ENCODE measurements at regions not wholly inside any gene's neighbourhood (a gene's known extent, or its start where the extent isn't known, plus 50 kb on each side); places are given as distances from the start of the nearest gene placed in this dataset.

- H3K27me3 ChIP-seq (ENCODE audit: insufficient read depth, low read depth) = no peaks in the 10 kb centered on the region
- H3K27ac ChIP-seq = no peak overlapping the region
- no peak for DNase-seq
- no peak overlapping the region for H3K4me2 ChIP-seq
- no peak overlapping the region for H2AFZ ChIP-seq
- no peaks in the 10 kb centered on the region for H3K9me3 ChIP-seq (ENCODE audit: insufficient read depth, low read depth)
- TF ChIP-seq CTCF (conservative IDR thresholded peaks at IDR 0.05) (no peak), EZH2 (IDR thresholded peaks at IDR 0.05; ENCODE audit: low read depth) (no peak)
- BruUV-seq (replicated peaks) = no TSS peak
- H3K9me2 ChIP-seq (ENCODE audit: insufficient read depth) = no peaks in the 10 kb centered on the region; the same call in 1 of the 2 replicates
- H3K36me3 ChIP-seq (ENCODE audit: low read depth) = no peaks in the 10 kb centered on the region
- POLR2A ChIA-PET (ENCODE audit: unreplicated experiment) = no interaction called here
- peaks cover 19% of the 10 kb centered on the region; the same call in 1 of the 2 replicates for H3F3A ChIP-seq (ENCODE audit: insufficient read depth, low read depth)
- H3K4me1 ChIP-seq (replicated peaks; ENCODE audit: insufficient read depth) = peaks cover 30% of the 10 kb centered on the region
- intact Hi-C loops (cut with micrococcal nuclease; ENCODE audit: unreplicated experiment) = no loop called here
- CTCF ChIA-PET = no interaction called here
- H3K4me3 ChIP-seq = no peak overlapping the region
- no peaks in the 10 kb centered on the region for H4K20me1 ChIP-seq (ENCODE audit: insufficient read depth)
- H3K79me2 ChIP-seq (ENCODE audit: low read depth) = no peaks in the 10 kb centered on the region
These were observed 104.6 kb downstream of the LSM3 start for GRCh38 chr3:14283092-14283812.

GRCh38 chr3:14283813-14284438, 105.3 kb downstream of the LSM3 start:
- DNase-seq = no peak
- Histone ChIP-seq H3F3A (ENCODE audit: insufficient read depth, low read depth) (peaks cover 19% of the 10 kb centered on the region; the same call in 1 of the 2 replicates), H3K36me3 (ENCODE audit: low read depth) (no peaks in the 10 kb centered on the region), H3K4me1 (replicated peaks; ENCODE audit: insufficient read depth) (peaks cover 24% of the 10 kb centered on the region), H3K4me2 (no peak overlapping the region), H3K4me3 (no peak overlapping the region), H3K9me2 (ENCODE audit: insufficient read depth) (no peaks in the 10 kb centered on the region; the same call in 1 of the 2 replicates), H3K27ac (no peak overlapping the region), H3K9me3 (ENCODE audit: insufficient read depth, low read depth) (no peaks in the 10 kb centered on the region), H3K27me3 (ENCODE audit: insufficient read depth, low read depth) (no peaks in the 10 kb centered on the region), H2AFZ (no peak overlapping the region), H3K79me2 (ENCODE audit: low read depth) (no peaks in the 10 kb centered on the region), H4K20me1 (ENCODE audit: insufficient read depth) (no peaks in the 10 kb centered on the region)
- TF ChIP-seq CTCF (conservative IDR thresholded peaks at IDR 0.05) = no peak
- TF ChIP-seq EZH2 (IDR thresholded peaks at IDR 0.05; ENCODE audit: low read depth) = no peak
- POLR2A ChIA-PET (ENCODE audit: unreplicated experiment) = no interaction called here
- CTCF ChIA-PET = no interaction called here
- no TSS peak for BruUV-seq (replicated peaks)
- intact Hi-C loops (cut with micrococcal nuclease; ENCODE audit: unreplicated experiment) = no loop called here

GRCh38 chr3:14284694-14285547, 106.3 kb downstream of the LSM3 start:
- no peak overlapping the region for H3K27ac ChIP-seq
- H3K4me3 ChIP-seq = no peak overlapping the region
- H4K20me1 ChIP-seq (ENCODE audit: insufficient read depth) = no peaks in the 10 kb centered on the region
- no peaks in the 10 kb centered on the region for H3K27me3 ChIP-seq (ENCODE audit: insufficient read depth, low read depth)
- H3K9me2 ChIP-seq (ENCODE audit: insufficient read depth) = no peaks in the 10 kb centered on the region; the same call in 1 of the 2 replicates
- no peak for TF ChIP-seq EZH2 (IDR thresholded peaks at IDR 0.05; ENCODE audit: low read depth)
- no peak for TF ChIP-seq CTCF (conservative IDR thresholded peaks at IDR 0.05)
- no peaks in the 10 kb centered on the region for H3K36me3 ChIP-seq (ENCODE audit: low read depth)
- H3F3A ChIP-seq (ENCODE audit: insufficient read depth, low read depth) = peaks cover 15% of the 10 kb centered on the region; the same call in 1 of the 2 replicates
- no TSS peak for BruUV-seq (replicated peaks)
- no peaks in the 10 kb centered on the region for H3K9me3 ChIP-seq (ENCODE audit: insufficient read depth, low read depth)
- POLR2A ChIA-PET (ENCODE audit: unreplicated experiment) = no interaction called here
- DNase-seq = no peak
- no peaks in the 10 kb centered on the region for H3K79me2 ChIP-seq (ENCODE audit: low read depth)
- no peak overlapping the region for H2AFZ ChIP-seq
- intact Hi-C loops (cut with micrococcal nuclease; ENCODE audit: unreplicated experiment) = no loop called here
- H3K4me1 ChIP-seq (replicated peaks; ENCODE audit: insufficient read depth) = peaks cover 21% of the 10 kb centered on the region
- H3K4me2 ChIP-seq = no peak overlapping the region
- CTCF ChIA-PET = no interaction called here
